Tibial nerve (tissue), 4 donors: ENCODE measurements at regions not wholly inside any gene's neighbourhood (a gene's known extent, or its start where the extent isn't known, plus 50 kb on each side); places are given as distances from the start of the nearest gene placed in this dataset.

ENCODE experiments used
- EP300 ChIP-seq, 2 donors: sonication (generic); formaldehyde crosslinking; IDR thresholded peaks; one replicate each; pipeline ENCODE4 v1.6.1; 2017; ENCODE audit warnings: antibody characterized with exemption in 2 of 2, mild to moderate bottlenecking in 1 of 2
- POLR2A ChIP-seq, 2 donors: fragments of 450-650 bp; IDR thresholded peaks; one replicate each; pipeline ENCODE4 v1.6.1; 2017; ENCODE audit warnings: antibody characterized with exemption in 2 of 2, mild to moderate bottlenecking in 2 of 2, moderate library complexity in 2 of 2
- TF ChIP-seq, protein P1 (sequence below), 5 experiments: fragments of 200-600 bp in 3 of 5; fragments of 450-650 bp in 2 of 5; sonication (generic) in 3 of 5; IDR thresholded peaks; one replicate each; pipeline ENCODE4 v1.5.1; 2016 to 2019; ENCODE audit warnings: antibody characterized with exemption in 5 of 5, mild to moderate bottlenecking in 3 of 5, moderate library complexity in 2 of 5

GRCh38 chr6:40106840-40107239, 172.6 kb upstream of the MOCS1 start:
- TF ChIP-seq POLR2A (IDR thresholded peaks at IDR 0.05) (no peak), EP300 (IDR thresholded peaks at IDR 0.05) (no peak)
- TF ChIP-seq, protein P1, sequence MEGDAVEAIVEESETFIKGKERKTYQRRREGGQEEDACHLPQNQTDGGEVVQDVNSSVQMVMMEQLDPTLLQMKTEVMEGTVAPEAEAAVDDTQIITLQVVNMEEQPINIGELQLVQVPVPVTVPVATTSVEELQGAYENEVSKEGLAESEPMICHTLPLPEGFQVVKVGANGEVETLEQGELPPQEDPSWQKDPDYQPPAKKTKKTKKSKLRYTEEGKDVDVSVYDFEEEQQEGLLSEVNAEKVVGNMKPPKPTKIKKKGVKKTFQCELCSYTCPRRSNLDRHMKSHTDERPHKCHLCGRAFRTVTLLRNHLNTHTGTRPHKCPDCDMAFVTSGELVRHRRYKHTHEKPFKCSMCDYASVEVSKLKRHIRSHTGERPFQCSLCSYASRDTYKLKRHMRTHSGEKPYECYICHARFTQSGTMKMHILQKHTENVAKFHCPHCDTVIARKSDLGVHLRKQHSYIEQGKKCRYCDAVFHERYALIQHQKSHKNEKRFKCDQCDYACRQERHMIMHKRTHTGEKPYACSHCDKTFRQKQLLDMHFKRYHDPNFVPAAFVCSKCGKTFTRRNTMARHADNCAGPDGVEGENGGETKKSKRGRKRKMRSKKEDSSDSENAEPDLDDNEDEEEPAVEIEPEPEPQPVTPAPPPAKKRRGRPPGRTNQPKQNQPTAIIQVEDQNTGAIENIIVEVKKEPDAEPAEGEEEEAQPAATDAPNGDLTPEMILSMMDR (IDR thresholded peaks at IDR 0.05), result no peak
